Immature natural killer cell (primary cell): ENCODE measurements at regions not wholly inside any gene's neighbourhood (a gene's known extent, or its start where the extent isn't known, plus 50 kb on each side); places are given as distances from the start of the nearest gene placed in this dataset.

Source experiments
- DNase-seq, 3 donors: peaks; one replicate each; pipeline ENCODE4 v3.0.0; 2022; ENCODE audit warnings: mixed read lengths in 1 of 3
- H3K27ac Mint-ChIP-seq, 6 donors: one replicate each; pipeline ENCODE4 v1.8.0; 2020; ENCODE audit warnings: mixed read lengths in 6 of 6, mild to moderate bottlenecking in 5 of 6, inconsistent platforms in 4 of 6, moderate library complexity in 3 of 6
- H3K27me3 Mint-ChIP-seq, 3 donors: one replicate each; pipeline ENCODE4 v1.8.0; 2020 to 2021; ENCODE audit warnings: low read depth in 3 of 3, mild to moderate bottlenecking in 3 of 3, mixed read lengths in 3 of 3, moderate library complexity in 3 of 3, inconsistent platforms in 1 of 3
- H3K36me3 Mint-ChIP-seq, 3 donors: one replicate each; pipeline ENCODE4 v1.8.0; 2020; ENCODE audit warnings: mixed read lengths in 3 of 3, inconsistent platforms in 2 of 3, mild to moderate bottlenecking in 2 of 3
- H3K4me1 Mint-ChIP-seq, 2 donors: one replicate each; pipeline ENCODE4 v1.8.0; 2020; ENCODE audit warnings: inconsistent platforms in 2 of 2, mild to moderate bottlenecking in 2 of 2, mixed read lengths in 2 of 2, moderate library complexity in 1 of 2
- H3K4me3 Mint-ChIP-seq, 5 donors: one replicate each; pipeline ENCODE4 v1.8.0; 2020; ENCODE audit warnings: mild to moderate bottlenecking in 5 of 5, mixed read lengths in 5 of 5, inconsistent platforms in 3 of 5, moderate library complexity in 3 of 5
- H3K9me3 Mint-ChIP-seq, 6 donors: one replicate each; pipeline ENCODE4 v1.8.0; 2020; ENCODE audit warnings: mild to moderate bottlenecking in 6 of 6, mixed read lengths in 6 of 6, inconsistent platforms in 4 of 6, moderate library complexity in 3 of 6

DNA sequence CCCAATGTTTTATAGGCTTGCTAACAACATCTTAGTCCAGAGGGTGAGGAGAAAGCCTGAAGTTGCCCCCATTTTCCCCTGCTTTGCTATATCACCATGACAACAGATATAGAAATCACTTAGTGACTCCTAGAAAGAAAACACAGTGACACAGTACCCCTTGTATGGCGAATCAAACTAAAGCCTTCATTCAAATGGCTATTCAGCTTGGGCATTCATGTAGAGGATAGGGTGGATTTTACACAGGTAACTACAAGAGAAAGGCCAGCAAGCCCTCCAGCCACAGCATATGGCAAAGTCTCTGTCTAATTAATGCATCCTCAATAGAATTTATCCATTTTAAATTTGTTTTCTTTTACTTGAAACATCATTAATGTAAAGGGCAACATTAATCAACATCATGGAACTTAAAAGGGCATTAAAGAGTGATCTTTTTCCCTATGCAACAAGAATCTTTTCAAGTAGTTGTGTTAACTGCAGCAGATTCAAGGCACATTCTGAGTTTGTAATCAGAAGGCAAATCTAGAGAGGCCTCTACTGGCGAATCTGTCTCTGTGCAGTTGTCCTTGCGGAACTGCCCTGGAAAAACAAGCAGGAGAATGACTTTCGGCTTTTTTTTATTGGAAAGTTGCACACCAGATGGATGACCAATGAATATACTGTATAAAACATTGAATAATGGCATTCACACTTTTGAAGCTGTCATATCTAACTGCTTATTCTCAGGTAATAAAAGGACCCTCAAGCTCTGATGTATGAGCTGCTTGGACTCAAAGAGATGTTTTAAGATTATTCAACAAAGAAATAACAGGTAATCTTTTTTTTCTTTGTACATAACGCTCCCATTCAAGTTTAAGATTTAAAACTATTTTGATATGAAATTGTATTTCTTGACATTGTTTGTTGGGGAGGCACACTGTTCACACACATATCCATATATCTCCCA lies 621.7 kb upstream of the AGTR1 start:
- Mint-ChIP-seq H3K27ac (no peak overlapping the region), H3K4me1 (no peaks in the 10 kb centered on the region), H3K27me3 (no peaks in the 10 kb centered on the region), H3K36me3 (no peaks in the 10 kb centered on the region), H3K9me3 (peaks cover 0 to 12% (median 0%) of the 10 kb centered on the region in 6 donors), H3K4me3 (no peak overlapping the region)
- no peak for DNase-seq

DNA sequence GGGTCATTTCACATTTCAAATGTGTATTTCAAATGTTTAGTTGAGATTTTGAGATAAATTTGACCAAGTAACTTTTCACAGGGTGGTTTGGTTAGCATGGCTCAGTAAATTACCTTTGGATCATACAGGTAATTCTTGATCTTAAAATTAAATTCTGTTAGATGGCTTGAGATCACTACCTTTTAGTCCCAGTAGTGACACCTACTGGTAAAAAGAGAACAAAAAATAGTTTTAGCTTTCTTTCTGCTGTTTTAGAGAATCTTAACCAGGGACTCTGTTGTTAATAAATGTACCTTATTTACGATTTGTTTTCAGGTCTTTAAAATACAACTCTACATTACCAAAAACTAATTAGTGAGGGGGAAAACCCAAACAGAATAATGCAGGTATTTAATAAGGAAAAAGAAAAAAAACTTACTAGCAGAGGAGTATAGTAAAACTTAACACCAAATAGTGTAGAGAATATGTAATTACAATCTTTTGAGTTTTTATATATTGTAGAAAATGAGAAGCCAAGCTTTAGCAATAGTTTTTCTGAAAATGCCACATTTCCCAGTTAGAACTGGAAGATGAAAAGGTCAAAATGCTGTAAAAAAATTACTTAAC lies 620.3 kb upstream of the AGTR1 start:
- no peak for DNase-seq
- Mint-ChIP-seq H3K4me3 (no peak overlapping the region), H3K27ac (no peak overlapping the region), H3K4me1 (no peaks in the 10 kb centered on the region), H3K9me3 (peaks cover 0 to 12% (median 0%) of the 10 kb centered on the region in 6 donors), H3K36me3 (no peaks in the 10 kb centered on the region), H3K27me3 (no peaks in the 10 kb centered on the region)

DNA sequence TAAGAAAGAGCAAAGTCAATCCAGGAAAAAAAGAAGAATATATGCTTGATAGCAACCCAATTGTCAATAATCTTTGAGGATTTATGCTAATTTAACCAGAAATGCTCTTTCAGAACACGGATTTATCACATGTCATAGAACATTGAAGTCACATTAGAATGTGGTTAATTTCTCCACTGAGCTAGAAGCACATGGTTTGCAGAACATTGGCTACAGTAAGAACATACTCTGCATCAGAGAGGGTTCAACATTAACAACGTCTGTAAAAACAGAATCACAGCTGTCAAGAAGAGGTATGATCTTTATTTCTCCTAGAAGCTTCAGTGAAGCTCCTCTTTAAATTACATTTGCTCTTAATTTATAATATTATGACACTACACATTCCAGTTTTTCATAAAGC lies 619.7 kb upstream of the AGTR1 start:
- Mint-ChIP-seq H3K27ac (no peak overlapping the region), H3K4me1 (no peaks in the 10 kb centered on the region), H3K4me3 (no peak overlapping the region), H3K9me3 (peaks cover 0 to 16% (median 0%) of the 10 kb centered on the region in 6 donors), H3K36me3 (no peaks in the 10 kb centered on the region), H3K27me3 (no peaks in the 10 kb centered on the region)
- no peak for DNase-seq

DNA sequence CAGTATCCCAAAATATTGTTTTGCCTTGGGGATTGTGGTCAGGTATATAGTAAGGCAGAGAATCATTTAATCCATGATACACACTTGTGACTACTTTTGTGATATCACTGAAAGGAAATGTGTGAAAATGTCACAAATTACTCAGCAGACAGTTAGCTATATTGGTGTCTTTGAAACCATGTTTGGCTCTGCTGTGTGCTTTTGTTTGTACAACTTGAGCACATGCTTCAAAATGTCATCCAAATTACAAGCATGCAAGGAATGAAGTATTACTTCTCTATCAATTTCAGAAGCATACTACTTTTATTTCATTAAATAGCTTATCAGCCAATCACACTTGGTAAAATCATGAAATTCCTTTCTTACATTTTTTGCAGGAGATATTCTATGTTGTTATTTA lies 619.0 kb upstream of the AGTR1 start:
- H3K4me1 Mint-ChIP-seq: peaks cover 0 to 2% of the 10 kb centered on the region in 2 donors
- no peaks in the 10 kb centered on the region for H3K27me3 Mint-ChIP-seq
- H3K27ac Mint-ChIP-seq: no peak overlapping the region
- peaks cover 0 to 4% (median 3%) of the 10 kb centered on the region in 3 donors for H3K36me3 Mint-ChIP-seq
- DNase-seq: no peak
- H3K9me3 Mint-ChIP-seq: peaks cover 0 to 15% (median 0%) of the 10 kb centered on the region in 6 donors
- H3K4me3 Mint-ChIP-seq: no peak overlapping the region

DNA sequence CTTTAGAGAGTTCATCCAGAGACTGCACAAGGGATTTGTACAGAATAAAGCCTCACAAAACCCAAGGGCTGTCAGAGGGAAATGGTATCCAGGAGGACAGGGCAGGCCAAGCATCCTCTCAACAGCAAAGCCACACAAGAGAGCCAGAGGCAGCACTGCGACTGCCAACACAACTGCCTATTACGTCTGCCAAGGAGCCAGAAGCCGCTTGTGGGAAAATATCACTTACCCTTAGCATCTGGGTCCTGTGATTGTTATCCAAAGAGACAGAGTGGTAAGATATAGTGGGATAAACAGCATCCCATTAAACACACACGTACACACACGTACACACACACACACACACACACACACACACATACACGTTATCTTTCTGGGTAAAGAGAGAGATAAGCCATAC lies 618.3 kb upstream of the AGTR1 start:
- Mint-ChIP-seq H3K36me3 (peaks cover 0 to 4% (median 3%) of the 10 kb centered on the region in 3 donors), H3K9me3 (peaks cover 0 to 12% (median 1%) of the 10 kb centered on the region in 6 donors), H3K4me1 (peaks cover 0 to 8% of the 10 kb centered on the region in 2 donors), H3K4me3 (no peak overlapping the region), H3K27ac (no peak overlapping the region), H3K27me3 (no peaks in the 10 kb centered on the region)
- no peak for DNase-seq

DNA sequence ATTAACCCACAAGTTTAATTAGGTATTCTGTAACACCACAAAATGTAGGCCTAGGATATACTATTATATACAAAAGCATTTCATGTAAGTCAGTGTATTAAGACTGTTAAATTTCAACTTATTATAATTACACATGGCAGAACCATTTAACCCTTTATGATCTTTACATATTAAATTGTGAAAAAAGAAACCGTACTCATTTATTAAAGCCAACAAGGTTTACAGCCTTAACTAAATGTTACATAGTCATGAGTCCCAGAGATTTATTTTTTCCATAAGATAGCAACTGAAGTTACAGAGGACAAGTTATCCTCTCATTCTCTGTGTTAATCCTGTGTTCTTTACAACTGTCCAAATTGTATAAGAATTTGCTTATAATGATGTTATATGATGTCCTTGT lies 615.8 kb upstream of the AGTR1 start:
- Mint-ChIP-seq H3K4me3 (no peak overlapping the region), H3K36me3 (peaks cover 0 to 4% (median 3%) of the 10 kb centered on the region in 3 donors), H3K27ac (no peak overlapping the region), H3K9me3 (peaks cover 0 to 13% (median 1%) of the 10 kb centered on the region in 6 donors), H3K27me3 (peaks cover 0 to 2% (median 0%) of the 10 kb centered on the region in 3 donors), H3K4me1 (peaks cover 0 to 13% of the 10 kb centered on the region in 2 donors)
- DNase-seq: no peak

DNA sequence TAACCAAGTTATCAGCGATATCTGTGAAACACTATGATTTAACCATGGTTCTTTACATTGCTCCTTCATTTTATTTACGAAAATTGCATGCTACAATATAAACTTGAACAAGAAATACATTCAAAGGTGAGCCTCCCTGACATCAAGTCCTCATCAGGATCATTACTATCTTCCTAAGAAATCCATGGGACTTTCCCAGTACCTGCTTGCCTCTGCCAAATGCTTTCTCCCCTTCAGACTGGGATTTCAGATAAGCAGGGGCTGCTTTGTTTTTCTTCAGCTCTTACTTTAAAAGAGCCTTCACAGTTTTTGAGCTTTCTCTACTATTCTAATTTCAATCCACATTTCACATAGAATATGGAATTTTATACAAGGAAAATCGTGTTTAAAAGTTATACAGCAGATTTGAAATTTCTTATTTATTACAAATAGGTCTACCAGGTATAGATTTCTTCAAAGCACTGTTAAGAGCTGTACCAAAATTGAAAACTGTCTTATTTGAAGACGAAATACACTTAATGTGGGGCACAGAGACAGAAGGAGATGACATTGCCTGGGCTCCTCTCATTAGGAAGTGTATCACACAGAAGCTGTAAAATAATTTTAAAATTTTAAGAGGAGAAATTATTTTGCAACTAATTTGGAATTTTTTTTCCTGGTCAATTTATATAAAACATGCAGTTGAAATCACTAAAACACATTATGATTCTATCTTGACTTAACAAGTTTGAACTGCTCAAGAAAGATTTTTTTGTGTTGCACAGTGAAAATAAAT lies 615.0 kb upstream of the AGTR1 start:
- no peak for DNase-seq
- peaks cover 5 to 17% of the 10 kb centered on the region in 2 donors for H3K4me1 Mint-ChIP-seq
- peaks cover 0 to 2% (median 0%) of the 10 kb centered on the region in 3 donors for H3K27me3 Mint-ChIP-seq
- H3K36me3 Mint-ChIP-seq: peaks cover 0 to 4% (median 3%) of the 10 kb centered on the region in 3 donors
- H3K27ac Mint-ChIP-seq: no peak overlapping the region
- no peak overlapping the region for H3K4me3 Mint-ChIP-seq
- H3K9me3 Mint-ChIP-seq: peaks cover 0 to 13% (median 1%) of the 10 kb centered on the region in 6 donors

DNA sequence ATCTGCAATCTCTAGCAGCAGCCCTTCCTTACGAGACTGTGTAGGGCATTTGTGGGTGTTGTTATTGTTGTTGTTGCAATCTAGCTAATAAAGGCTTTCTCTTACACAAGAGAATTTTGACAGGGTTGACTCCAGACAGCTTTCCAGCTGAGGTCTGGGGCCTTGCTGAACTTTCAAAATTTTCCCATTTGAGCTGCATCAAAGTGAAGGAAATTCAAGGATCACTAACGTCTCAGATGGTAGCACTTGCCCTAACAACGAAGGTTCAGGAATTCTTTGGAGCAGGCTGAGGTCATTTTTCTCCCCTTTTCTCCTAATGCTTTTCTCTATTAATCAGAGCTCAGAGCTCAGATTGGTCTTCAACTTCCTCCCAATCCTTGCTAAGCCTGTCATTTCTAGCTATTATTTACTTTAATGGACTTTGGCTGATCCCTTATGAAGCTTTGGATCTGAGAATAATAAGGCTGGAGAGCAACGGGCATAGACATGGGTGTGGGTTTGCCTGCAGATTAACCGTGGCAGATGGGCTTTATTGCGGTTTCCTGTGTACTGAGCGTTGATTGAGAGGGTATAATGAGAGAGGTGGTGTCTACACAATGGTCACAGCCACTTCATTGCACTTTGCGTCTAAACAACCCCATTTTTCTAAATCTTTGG lies 614.0 kb upstream of the AGTR1 start:
- Mint-ChIP-seq H3K36me3 (peaks cover 0 to 4% (median 3%) of the 10 kb centered on the region in 3 donors), H3K27ac (peak overlapping the region in 3 of 6 donors; percentile 5 to 55 (median 49)), H3K27me3 (peaks cover 2 to 6% (median 3%) of the 10 kb centered on the region in 3 donors), H3K4me1 (peaks cover 15 to 22% of the 10 kb centered on the region in 2 donors), H3K9me3 (peaks cover 0 to 13% (median 1%) of the 10 kb centered on the region in 6 donors), H3K4me3 (peak overlapping the region in 2 of 5 donors; percentile 41 to 63)
- no peak for DNase-seq

DNA sequence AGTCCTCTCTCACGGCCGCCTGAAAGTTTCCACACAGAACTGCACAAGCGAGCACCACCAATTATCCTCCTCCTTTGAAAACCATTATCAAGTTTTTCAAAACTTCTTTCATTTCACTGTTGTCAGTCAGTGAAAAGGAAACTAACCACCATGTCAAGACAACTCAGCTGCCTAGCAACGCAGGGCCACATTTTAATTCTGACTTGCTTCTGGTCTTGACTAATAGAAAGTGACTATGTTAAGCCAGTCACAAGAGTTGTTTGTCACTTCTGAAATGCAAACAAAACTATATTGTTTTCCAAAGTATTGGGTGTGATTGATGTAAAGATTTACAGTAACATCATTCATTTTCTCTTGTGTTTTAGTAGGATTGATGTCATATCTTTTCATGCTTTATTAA lies 612.8 kb upstream of the AGTR1 start:
- H3K36me3 Mint-ChIP-seq: peaks cover 0 to 4% (median 3%) of the 10 kb centered on the region in 3 donors
- peak; percentile 10 to 33 (median 19) for DNase-seq
- H3K4me1 Mint-ChIP-seq: peaks cover 26 to 31% of the 10 kb centered on the region in 2 donors
- peaks cover 2 to 12% (median 3%) of the 10 kb centered on the region in 3 donors for H3K27me3 Mint-ChIP-seq
- peak overlapping the region in 2 of 5 donors; percentile 4 to 60 for H3K4me3 Mint-ChIP-seq
- peak overlapping the region in 4 of 6 donors; percentile 61 to 78 (median 64) for H3K27ac Mint-ChIP-seq
- peaks cover 0 to 13% (median 1%) of the 10 kb centered on the region in 6 donors for H3K9me3 Mint-ChIP-seq

DNA sequence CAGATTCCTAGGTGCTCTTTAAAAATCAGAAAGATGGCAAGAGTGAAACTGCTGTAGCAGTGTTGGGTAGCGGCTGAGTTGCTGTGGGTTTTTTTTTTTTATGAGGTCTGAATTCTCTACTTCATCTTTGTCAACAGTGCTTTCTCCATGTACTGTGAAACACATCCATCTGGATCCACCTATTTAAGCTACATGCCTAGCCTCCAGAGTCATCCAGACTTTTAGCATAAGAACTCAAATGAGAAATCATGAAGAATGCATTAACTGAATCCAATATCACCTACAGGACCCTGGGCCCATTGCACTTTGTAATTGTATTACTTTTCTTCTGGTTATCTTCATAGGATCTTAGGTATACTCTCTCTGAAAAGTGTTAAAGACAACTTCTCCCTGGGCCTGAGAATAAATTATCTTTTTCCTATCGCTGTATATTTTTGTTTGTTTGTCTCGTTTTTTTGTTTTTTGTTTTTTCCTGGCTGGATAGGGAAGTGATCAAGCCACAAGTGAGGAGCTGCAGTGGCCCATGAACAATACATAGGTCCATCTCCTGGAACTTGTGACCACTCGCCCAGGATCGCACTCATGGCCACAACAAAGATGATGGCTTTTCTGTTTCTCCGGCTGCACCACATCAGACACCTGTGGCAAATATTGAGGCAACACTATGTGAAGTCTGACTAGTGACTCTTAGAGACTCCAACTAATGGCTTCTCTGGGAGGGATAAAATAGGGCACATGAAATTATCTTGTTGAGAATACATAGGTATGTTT lies 609.9 kb upstream of the AGTR1 start:
- peaks cover 0 to 4% (median 3%) of the 10 kb centered on the region in 3 donors for H3K36me3 Mint-ChIP-seq
- H3K27me3 Mint-ChIP-seq: peaks cover 2 to 12% (median 3%) of the 10 kb centered on the region in 3 donors
- peak; percentile 35 to 42 (median 39) for DNase-seq
- peaks cover 0 to 11% (median 3%) of the 10 kb centered on the region in 6 donors for H3K9me3 Mint-ChIP-seq
- peak overlapping the region; percentile 2 to 52 (median 31) for H3K4me3 Mint-ChIP-seq
- peaks cover 30 to 35% of the 10 kb centered on the region in 2 donors for H3K4me1 Mint-ChIP-seq
- peak overlapping the region; percentile 40 to 91 (median 76) for H3K27ac Mint-ChIP-seq

DNA sequence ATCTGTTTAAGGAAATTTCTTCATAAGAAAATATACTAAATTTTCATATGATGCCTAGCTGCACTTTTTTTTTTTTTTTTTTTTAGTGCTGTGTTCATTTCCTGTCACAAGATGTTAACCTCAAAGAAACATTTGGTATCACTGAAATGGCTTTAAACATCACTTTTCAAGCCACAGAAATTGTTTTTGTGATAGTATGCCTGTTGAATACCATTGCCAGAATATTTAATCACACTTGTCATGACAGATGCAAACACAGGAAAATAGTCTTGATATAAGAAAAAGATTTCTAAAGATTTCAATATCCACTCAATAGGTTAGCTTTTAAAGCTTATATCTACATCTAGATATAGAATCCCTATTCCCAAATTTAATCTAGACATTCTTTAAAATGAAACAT lies 608.5 kb upstream of the AGTR1 start:
- peaks cover 28 to 30% of the 10 kb centered on the region in 2 donors for H3K4me1 Mint-ChIP-seq
- peak; percentile 12 to 42 (median 16) for DNase-seq
- no peaks in the 10 kb centered on the region for H3K36me3 Mint-ChIP-seq
- H3K9me3 Mint-ChIP-seq: peaks cover 0 to 5% (median 1%) of the 10 kb centered on the region in 6 donors
- H3K27me3 Mint-ChIP-seq: peaks cover 2 to 12% (median 3%) of the 10 kb centered on the region in 3 donors
- peak overlapping the region in 4 of 5 donors; percentile 3 to 67 (median 36) for H3K4me3 Mint-ChIP-seq
- H3K27ac Mint-ChIP-seq: peak overlapping the region; percentile 6 to 86 (median 54)

DNA sequence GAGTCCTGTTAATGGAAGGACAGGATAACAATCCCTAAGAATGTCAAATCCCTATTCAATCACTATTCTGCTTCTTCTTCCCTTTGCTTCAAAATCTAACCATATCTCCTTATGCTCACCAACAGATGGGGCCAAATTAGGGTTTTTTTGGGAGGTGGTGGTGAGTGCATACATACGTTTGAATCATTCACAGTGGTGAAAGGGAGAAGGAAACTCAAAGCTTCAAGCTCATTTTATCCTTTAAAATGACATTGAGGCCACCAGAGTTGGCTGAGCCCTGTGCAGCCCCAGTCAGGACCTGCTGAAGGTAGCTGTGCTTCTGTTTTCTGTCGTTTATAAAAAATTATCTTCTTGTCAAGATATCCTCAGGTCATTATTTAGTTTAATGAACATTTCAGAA lies 607.5 kb upstream of the AGTR1 start:
- DNase-seq: no peak
- H3K27ac Mint-ChIP-seq: peak overlapping the region in 4 of 6 donors; percentile 12 to 86 (median 60)
- H3K27me3 Mint-ChIP-seq: peaks cover 2 to 12% (median 3%) of the 10 kb centered on the region in 3 donors
- H3K9me3 Mint-ChIP-seq: peaks cover 0 to 5% (median 0%) of the 10 kb centered on the region in 6 donors
- H3K36me3 Mint-ChIP-seq: no peaks in the 10 kb centered on the region
- H3K4me3 Mint-ChIP-seq: peak overlapping the region in 1 of 5 donors; percentile 61
- peaks cover 23 to 30% of the 10 kb centered on the region in 2 donors for H3K4me1 Mint-ChIP-seq
